WTC11 (cell line): ENCODE measurements at regions not wholly inside any gene's neighbourhood (a gene's known extent, or its start where the extent isn't known, plus 50 kb on each side); places are given as distances from the start of the nearest gene placed in this dataset.

Experiments used
- ATAC-seq: fragments of 200-7000 bp; cut with Tn5 transposase; 2 replicates; pipeline ENCODE4 v1.10.0; 2021; ENCODE audit warnings: mild to moderate bottlenecking, moderate library complexity
- CTCF ChIA-PET: fragments of 300-600 bp; sonication (Branson Sonifier 250); formaldehyde crosslinking; loops from one replicate; lab custom pipeline; 2021; ENCODE audit warnings: antibody characterized with exemption; lab: Charles Lee
- POLR2A ChIA-PET: fragments of 350-600 bp; sonication (Branson Sonifier 250); formaldehyde crosslinking; loops from one replicate; lab custom pipeline; 2021; ENCODE audit warnings: antibody characterized with exemption; lab: Charles Lee
- DNase-seq: peaks from one replicate; pipeline ENCODE4 v3.0.0; 2021; ENCODE audit warnings: low spot score
- H3K27ac Mint-ChIP-seq: 2 replicates; pipeline ENCODE4 v1.8.0; 2021; ENCODE audit warnings: mixed read lengths
- H3K27me3 Mint-ChIP-seq: 2 replicates; pipeline ENCODE4 v1.8.0; 2021; ENCODE audit warnings: low read depth, mild to moderate bottlenecking, moderate library complexity, mixed read lengths
- H3K36me3 Mint-ChIP-seq: 2 replicates; pipeline ENCODE4 v1.8.0; 2021; ENCODE audit warnings: mixed read lengths
- H3K4me1 Mint-ChIP-seq: 2 replicates; pipeline ENCODE4 v1.8.0; 2022; ENCODE audit warnings: mixed read lengths
- H3K4me3 Mint-ChIP-seq: 2 replicates; pipeline ENCODE4 v1.8.0; 2021; ENCODE audit warnings: mild to moderate bottlenecking, moderate library complexity, mixed read lengths
- H3K9me3 Mint-ChIP-seq: 2 replicates; pipeline ENCODE4 v1.8.0; 2021; ENCODE audit warnings: mixed read lengths
- ARID4B ChIP-seq: sonication (generic); formaldehyde crosslinking; IDR thresholded peaks from 2 replicates; pipeline ENCODE4 v1.8.0; 2023; ENCODE audit warnings: missing genetic modification reagents, mild to moderate bottlenecking, borderline replicate concordance
- CBFB ChIP-seq: sonication (generic); formaldehyde crosslinking; IDR thresholded peaks from 2 replicates; pipeline ENCODE4 v1.8.1; 2022; ENCODE audit warnings: mild to moderate bottlenecking, low read depth, missing genetic modification reagents
- CREB1 ChIP-seq: sonication (generic); formaldehyde crosslinking; IDR thresholded peaks from 2 replicates; pipeline ENCODE4 v1.8.0; 2023; ENCODE audit warnings: mild to moderate bottlenecking, missing genetic modification reagents
- GRHL2 ChIP-seq: fragments of 250-450 bp; sonication (Bioruptor Pico); IDR thresholded peaks from 2 replicates; pipeline ENCODE4 v1.8.0; 2022; ENCODE audit warnings: mild to moderate bottlenecking, moderate library complexity; ENCODE audit not compliant: insufficient replicate concordance, severe bottlenecking
- NR1H2 ChIP-seq: sonication (generic); formaldehyde crosslinking; IDR thresholded peaks from 2 replicates; pipeline ENCODE4 v1.9.0; 2021; ENCODE audit warnings: mild to moderate bottlenecking, moderate library complexity, missing genetic modification reagents
- NR2C2 ChIP-seq: sonication (generic); formaldehyde crosslinking; IDR thresholded peaks from 2 replicates; pipeline ENCODE4 v1.8.0; 2022; ENCODE audit warnings: mild to moderate bottlenecking, missing genetic modification reagents
- SMAD4 ChIP-seq: sonication (generic); formaldehyde crosslinking; IDR thresholded peaks from 2 replicates; pipeline ENCODE4 v1.8.0; 2022; ENCODE audit warnings: mild to moderate bottlenecking, missing genetic modification reagents
- USF1 ChIP-seq: sonication (generic); formaldehyde crosslinking; IDR thresholded peaks from 2 replicates; pipeline ENCODE4 v1.8.0; 2022; ENCODE audit warnings: mild to moderate bottlenecking, missing genetic modification reagents
- ZNF121 ChIP-seq: sonication (generic); formaldehyde crosslinking; IDR thresholded peaks from 2 replicates; pipeline ENCODE4 v1.8.0; 2023; ENCODE audit warnings: missing genetic modification reagents
- ZNF219 ChIP-seq: sonication (generic); formaldehyde crosslinking; IDR thresholded peaks from 2 replicates; pipeline ENCODE4 v1.8.0; 2023; ENCODE audit warnings: missing genetic modification reagents, mild to moderate bottlenecking, borderline replicate concordance
- ZNF532 ChIP-seq: fragments of 250-450 bp; sonication (Bioruptor Pico); IDR thresholded peaks from 2 replicates; pipeline ENCODE4 v1.9.0; 2021; ENCODE audit warnings: mild to moderate bottlenecking, borderline replicate concordance
- TF ChIP-seq, protein P1 (sequence below): sonication (generic); formaldehyde crosslinking; IDR thresholded peaks from 2 replicates; pipeline ENCODE4 v1.8.0; 2023; ENCODE audit warnings: mild to moderate bottlenecking, missing genetic modification reagents

- POLR2A ChIA-PET, result no interaction called here
- no peak overlapping the region for H3K4me3 Mint-ChIP-seq
- DNase-seq, result no peak
- no peak for TF ChIP-seq ARID4B (CRISPR knock-in tag)
- no peak for TF ChIP-seq ZNF532
- no peak for TF ChIP-seq GRHL2 (CRISPR knock-in tag)
- no peak for TF ChIP-seq USF1 (CRISPR knock-in tag)
- no peak for TF ChIP-seq ZNF121
- H3K9me3 Mint-ChIP-seq, result peaks cover 5% of the 10 kb centered on the region
- ATAC-seq, result no peak
- H3K4me1 Mint-ChIP-seq, result peaks cover 60% of the 10 kb centered on the region
- H3K27ac Mint-ChIP-seq, result peak overlapping the region; percentile 61; the same call in 1 of the 2 replicates
- CTCF ChIA-PET, result interaction anchor here (0.7 to 7.0 kb wide), 5 partner anchors 8 to 222 kb away, joined by 3 to 188 read pairs (median 10); no protein-coding TSS in a partner anchor
- no peaks in the 10 kb centered on the region; the same call in 1 of the 2 replicates for H3K27me3 Mint-ChIP-seq
- peaks cover 5% of the 10 kb centered on the region for H3K36me3 Mint-ChIP-seq
Measured at GRCh38 chr2:64325852-64326577, 127.9 kb upstream of the LGALSL start.

DNA sequence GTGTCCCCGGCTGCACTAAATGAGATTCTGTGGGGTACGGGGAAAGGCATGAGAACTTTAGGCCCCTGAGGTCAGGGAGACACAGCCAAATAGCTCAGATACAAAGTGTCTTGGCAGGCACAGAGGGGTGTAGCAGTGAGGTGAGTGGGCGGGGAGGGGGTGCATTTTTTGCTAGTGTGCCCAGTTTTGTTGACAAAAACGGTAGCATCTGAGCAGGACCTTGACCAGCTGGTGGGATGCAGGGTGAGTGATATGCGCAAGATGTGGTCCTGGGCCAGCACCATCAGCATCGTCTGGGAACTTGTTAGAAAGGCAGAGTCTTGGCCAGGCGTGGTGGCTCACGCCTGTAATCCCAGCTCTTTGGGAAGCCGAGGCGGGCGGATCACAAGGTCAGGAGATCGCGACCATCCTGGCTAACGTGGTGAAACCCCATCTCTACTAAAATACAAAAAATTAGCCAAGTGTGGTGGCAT, 127.3 kb upstream of the LGALSL start:
- H3K36me3 Mint-ChIP-seq, result no peaks in the 10 kb centered on the region
- POLR2A ChIA-PET, result interaction anchor here (0.6 kb wide), 1 partner anchor 146 kb away, joined by 4 read pairs; no protein-coding TSS in a partner anchor
- DNase-seq, result no peak
- no peak for ATAC-seq
- H3K4me1 Mint-ChIP-seq, result peaks cover 66% of the 10 kb centered on the region
- no peaks in the 10 kb centered on the region; the same call in 1 of the 2 replicates for H3K27me3 Mint-ChIP-seq
- H3K9me3 Mint-ChIP-seq, result no peaks in the 10 kb centered on the region
- CTCF ChIA-PET, result interaction anchor here (0.7 to 7.0 kb wide), 5 partner anchors 8 to 276 kb away, joined by 3 to 188 read pairs (median 19); no protein-coding TSS in a partner anchor
- H3K27ac Mint-ChIP-seq, result no peak overlapping the region
- TF ChIP-seq CREB1 (CRISPR knock-in tag) (no peak), CBFB (no peak)
- TF ChIP-seq, all 79 proteins: peak for 0
- no peak overlapping the region for H3K4me3 Mint-ChIP-seq

DNA sequence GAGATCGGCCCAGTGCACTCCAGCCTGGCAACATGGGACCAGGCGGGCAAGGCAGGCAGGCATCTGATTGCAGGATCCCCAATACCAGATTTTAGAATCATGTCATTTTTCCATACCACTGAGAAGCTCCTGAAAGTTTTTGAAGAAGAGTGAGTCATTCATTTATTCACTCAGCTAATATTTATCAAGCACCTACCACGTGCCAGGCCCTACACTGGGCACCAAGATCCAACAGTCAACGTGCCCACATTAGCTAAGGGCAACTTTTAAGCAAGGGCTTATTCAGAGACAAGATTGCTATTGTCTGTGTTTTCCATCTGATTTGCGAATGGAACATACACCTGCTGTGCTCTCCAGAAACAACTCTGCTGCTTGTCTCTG, 126.8 kb upstream of the LGALSL start:
- CTCF ChIA-PET, result interaction anchor here (1.0 to 7.0 kb wide), 10 partner anchors 9 to 291 kb away, joined by 3 to 188 read pairs (median 9); no protein-coding TSS in a partner anchor
- Mint-ChIP-seq H3K27me3 (no peaks in the 10 kb centered on the region; the same call in 1 of the 2 replicates), H3K9me3 (no peaks in the 10 kb centered on the region), H3K36me3 (no peaks in the 10 kb centered on the region), H3K4me1 (peaks cover 70% of the 10 kb centered on the region), H3K27ac (no peak overlapping the region), H3K4me3 (no peak overlapping the region)
- DNase-seq, result no peak
- POLR2A ChIA-PET, result interaction anchor here (0.6 kb wide), 1 partner anchor 146 kb away, joined by 4 read pairs; no protein-coding TSS in a partner anchor
- ATAC-seq, result no peak
- TF ChIP-seq ZNF219 (CRISPR knock-in tag) (no peak), NR1H2 (CRISPR knock-in tag) (no peak), SMAD4 (no peak), ARID4B (CRISPR knock-in tag) (no peak), NR2C2 (no peak), ZNF121 (no peak)
- TF ChIP-seq, protein P1, sequence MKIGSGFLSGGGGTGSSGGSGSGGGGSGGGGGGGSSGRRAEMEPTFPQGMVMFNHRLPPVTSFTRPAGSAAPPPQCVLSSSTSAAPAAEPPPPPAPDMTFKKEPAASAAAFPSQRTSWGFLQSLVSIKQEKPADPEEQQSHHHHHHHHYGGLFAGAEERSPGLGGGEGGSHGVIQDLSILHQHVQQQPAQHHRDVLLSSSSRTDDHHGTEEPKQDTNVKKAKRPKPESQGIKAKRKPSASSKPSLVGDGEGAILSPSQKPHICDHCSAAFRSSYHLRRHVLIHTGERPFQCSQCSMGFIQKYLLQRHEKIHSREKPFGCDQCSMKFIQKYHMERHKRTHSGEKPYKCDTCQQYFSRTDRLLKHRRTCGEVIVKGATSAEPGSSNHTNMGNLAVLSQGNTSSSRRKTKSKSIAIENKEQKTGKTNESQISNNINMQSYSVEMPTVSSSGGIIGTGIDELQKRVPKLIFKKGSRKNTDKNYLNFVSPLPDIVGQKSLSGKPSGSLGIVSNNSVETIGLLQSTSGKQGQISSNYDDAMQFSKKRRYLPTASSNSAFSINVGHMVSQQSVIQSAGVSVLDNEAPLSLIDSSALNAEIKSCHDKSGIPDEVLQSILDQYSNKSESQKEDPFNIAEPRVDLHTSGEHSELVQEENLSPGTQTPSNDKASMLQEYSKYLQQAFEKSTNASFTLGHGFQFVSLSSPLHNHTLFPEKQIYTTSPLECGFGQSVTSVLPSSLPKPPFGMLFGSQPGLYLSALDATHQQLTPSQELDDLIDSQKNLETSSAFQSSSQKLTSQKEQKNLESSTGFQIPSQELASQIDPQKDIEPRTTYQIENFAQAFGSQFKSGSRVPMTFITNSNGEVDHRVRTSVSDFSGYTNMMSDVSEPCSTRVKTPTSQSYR (CRISPR knock-in tag), result no peak
